Spleen (tissue), 11 donors: ENCODE measurements at regions not wholly inside any gene's neighbourhood (a gene's known extent, or its start where the extent isn't known, plus 50 kb on each side); places are given as distances from the start of the nearest gene placed in this dataset.
"Not testable (repeated sequence)": the region's sequence is repeated elsewhere in the genome, so short reads cannot be mapped to it uniquely, and the experiment has no call there.

ENCODE experiments used
- DNase-seq: peaks from one replicate; pipeline ENCODE4 v3.0.0-alpha.2; 2020
- H3K27ac ChIP-seq, 8 donors: fragments of 200-600 bp; sonication (generic) in 7 of 8; 1 replicate in 4 of 8; 2 replicates in 4 of 8; pipeline versions ENCODE4 v1.5.0 to v1.8.0; 2016 to 2021; ENCODE audit warnings: inconsistent platforms in 4 of 8, mild to moderate bottlenecking in 4 of 8, moderate library complexity in 1 of 8
- H3K27me3 ChIP-seq, 7 donors: fragments of 200-600 bp; sonication (generic) in 6 of 7; replicated peaks in 1 of 7; 1 replicate in 4 of 7; 2 replicates in 3 of 7; pipeline versions ENCODE4 v1.5.0 to v1.8.0; 2016 to 2021; ENCODE audit warnings: inconsistent platforms in 3 of 7, mild to moderate bottlenecking in 1 of 7
- H3K36me3 ChIP-seq, 6 donors: fragments of 200-600 bp; sonication (generic) in 5 of 6; 1 replicate in 4 of 6; 2 replicates in 2 of 6; pipeline versions ENCODE4 v1.5.0 to v1.8.0; 2016 to 2021; ENCODE audit warnings: inconsistent platforms in 2 of 6
- H3K4me1 ChIP-seq, 6 donors: fragments of 200-600 bp; sonication (generic) in 5 of 6; 1 replicate in 3 of 6; 2 replicates in 3 of 6; pipeline versions ENCODE4 v1.5.0 to v1.8.0; 2016 to 2021; ENCODE audit warnings: inconsistent platforms in 3 of 6
- H3K4me3 ChIP-seq, 8 donors: fragments of 200-600 bp; sonication (generic) in 7 of 8; 1 replicate in 4 of 8; 2 replicates in 4 of 8; pipeline versions ENCODE4 v1.5.0 to v1.8.0; 2016 to 2021; ENCODE audit warnings: inconsistent platforms in 4 of 8, mild to moderate bottlenecking in 4 of 8, moderate library complexity in 2 of 8
- H3K9me3 ChIP-seq, 8 donors: fragments of 200-600 bp; sonication (generic) in 7 of 8; 1 replicate in 4 of 8; 2 replicates in 4 of 8; pipeline versions ENCODE4 v1.5.0 to v1.8.0; 2016 to 2021; ENCODE audit warnings: inconsistent platforms in 4 of 8
- CTCF ChIP-seq, 11 experiments: fragments of 200-600 bp in 7 of 11; fragments of 450-650 bp in 4 of 11; sonication (generic) in 4 of 11; IDR thresholded peaks in 8 of 11; conservative IDR thresholded peaks in 3 of 11; 1 replicate in 7 of 11; 2 replicates in 4 of 11; pipeline versions ENCODE4 v1.4.0 to v1.8.0; 2016 to 2021; ENCODE audit warnings: antibody characterized with exemption in 11 of 11, inconsistent platforms in 4 of 11, mild to moderate bottlenecking in 1 of 11
- POLR2A ChIP-seq, 3 donors: fragments of 450-650 bp; IDR thresholded peaks; one replicate each; pipeline ENCODE4 v1.5.1; 2017; ENCODE audit warnings: antibody characterized with exemption in 3 of 3, mild to moderate bottlenecking in 1 of 3
- POLR2AphosphoS5 ChIP-seq, 3 donors: sonication (generic); formaldehyde crosslinking; IDR thresholded peaks; one replicate each; pipeline ENCODE4 v1.5.1; 2017; ENCODE audit warnings: antibody characterized with exemption in 3 of 3
- WGBS, 5 donors: extraction: QIAGEN DNeasy Blood & Tissue Kit in 3 of 5; methylation state at CpG; one replicate each; pipeline versions ENCODE4 v1.1.5 to v1.1.7; 2013 to 2018; 5-methylcytosine and 5-hydroxymethylcytosine counted together
- intact Hi-C: fragments of 100-400 bp; cut with DNase I; formaldehyde crosslinking; loops from one replicate; pipeline ENCODE4 v1.15.0; 2023; ENCODE audit warnings: low total_unique reads
- donor health status: healthy with polysubstance abuse.
- donor health status: DM: no; HTN: no; CAD: no; lungs with moderate emphysema.
- donor health status: DM: no; HTN: no; CAD: no.
- donor health status: Bipolar disorder and iron deficiency.
- donor health status: healthy.
- donor health status: DM: no; HTN: no; CAD: no.
- donor health status: DM: yes; HTN: yes; CAD: no.

GRCh38 chr3:170680593-170680992, 94.7 kb upstream of the SLC7A14 start:
- Histone ChIP-seq H3K9me3 (no peaks in the 10 kb centered on the region), H3K27me3 (no peaks in the 10 kb centered on the region), H3K4me3 (no peak overlapping the region), H3K36me3 (no peaks in the 10 kb centered on the region), H3K27ac (no peak overlapping the region), H3K4me1 (no peaks in the 10 kb centered on the region)
- intact Hi-C loops: no loop called here
- no peak for TF ChIP-seq CTCF (IDR thresholded peaks at IDR 0.05 in 8 of 11, conservative IDR thresholded peaks at IDR 0.05 in 3 of 11)
- no peak for TF ChIP-seq POLR2A (IDR thresholded peaks at IDR 0.05)
- TF ChIP-seq POLR2AphosphoS5 (IDR thresholded peaks at IDR 0.05): no peak
- DNase-seq: no peak

GRCh38 chr3:170679190-170679589, 93.3 kb upstream of the SLC7A14 start:
- Histone ChIP-seq H3K36me3 (no peaks in the 10 kb centered on the region), H3K9me3 (no peaks in the 10 kb centered on the region), H3K27me3 (no peaks in the 10 kb centered on the region), H3K4me3 (no peak overlapping the region), H3K27ac (no peak overlapping the region), H3K4me1 (no peaks in the 10 kb centered on the region)
- intact Hi-C loops: no loop called here
- no peak for DNase-seq
- TF ChIP-seq POLR2AphosphoS5 (IDR thresholded peaks at IDR 0.05) (no peak), CTCF (IDR thresholded peaks at IDR 0.05 in 8 of 11, conservative IDR thresholded peaks at IDR 0.05 in 3 of 11) (no peak)
- 79 to 87% (median 84%) methylated on average over 3 of the region's 3 CpGs for WGBS, 5 donors

- intact Hi-C loops: no loop called here
- no peak for TF ChIP-seq POLR2A (IDR thresholded peaks at IDR 0.05)
- no peak for TF ChIP-seq POLR2AphosphoS5 (IDR thresholded peaks at IDR 0.05)
- TF ChIP-seq CTCF (IDR thresholded peaks at IDR 0.05 in 8 of 11, conservative IDR thresholded peaks at IDR 0.05 in 3 of 11): no peak
- Histone ChIP-seq H3K4me3 (no peak overlapping the region), H3K4me1 (no peaks in the 10 kb centered on the region), H3K9me3 (peaks cover 0 to 10% (median 0%) of the 10 kb centered on the region in 8 donors), H3K27ac (no peak overlapping the region), H3K36me3 (no peaks in the 10 kb centered on the region), H3K27me3 (peaks cover 0 to 6% (median 0%) of the 10 kb centered on the region in 7 donors)
- no peak for DNase-seq
Observed at GRCh38 chr3:170670504-170670903, 84.6 kb upstream of the SLC7A14 start.

GRCh38 chr3:170662986-170663385, 77.1 kb upstream of the SLC7A14 start:
- H3K27ac ChIP-seq, H3K27me3 ChIP-seq, H3K4me1 ChIP-seq, H3K36me3 ChIP-seq, H3K4me3 ChIP-seq, H3K9me3 ChIP-seq, intact Hi-C loops, DNase-seq: not testable (repeated sequence)
- 88 to 98% (median 93%) methylated on average over 2 to 3 of the region's 3 CpGs for WGBS, 5 donors

GRCh38 chr3:170660139-170660538, 74.3 kb upstream of the SLC7A14 start:
- no peak for TF ChIP-seq POLR2AphosphoS5 (IDR thresholded peaks at IDR 0.05)
- no peak for TF ChIP-seq CTCF (IDR thresholded peaks at IDR 0.05 in 8 of 11, conservative IDR thresholded peaks at IDR 0.05 in 3 of 11)
- Histone ChIP-seq H3K9me3 (no peaks in the 10 kb centered on the region), H3K36me3 (no peaks in the 10 kb centered on the region), H3K4me1 (no peaks in the 10 kb centered on the region), H3K4me3 (no peak overlapping the region), H3K27ac (no peak overlapping the region), H3K27me3 (peaks cover 0 to 2% (median 0%) of the 10 kb centered on the region in 7 donors)
- no peak for DNase-seq
- intact Hi-C loops: no loop called here
- WGBS, 5 donors: 63 to 85% (median 68%) methylated on average over 5 of the region's 5 CpGs
